Adrenal gland (tissue), 9 donors: ENCODE measurements at regions not wholly inside any gene's neighbourhood (a gene's known extent, or its start where the extent isn't known, plus 50 kb on each side); places are given as distances from the start of the nearest gene placed in this dataset.

Experiments used
- DNase-seq, 7 donors: peaks; one replicate each; pipeline ENCODE4 v3.0.0-alpha.2; 2019 to 2020
- H3K27ac ChIP-seq, 5 donors: fragments of 200-600 bp; sonication (generic) in 4 of 5; 1 replicate in 3 of 5; 2 replicates in 2 of 5; pipeline versions ENCODE4 v1.5.1 to v1.8.0; 2016 to 2020; ENCODE audit warnings: mild to moderate bottlenecking in 1 of 5
- H3K27me3 ChIP-seq: fragments of 200-600 bp; 2 replicates; pipeline ENCODE4 v1.8.0; 2021
- H3K36me3 ChIP-seq, 2 donors: fragments of 200-600 bp; replicated peaks in 1 of 2; 1 replicate in 1 of 2; 2 replicates in 1 of 2; pipeline versions ENCODE4 v1.5.1 to v1.8.0; 2018 to 2022
- H3K4me1 ChIP-seq, 2 donors: fragments of 200-600 bp; replicated peaks in 1 of 2; 1 replicate in 1 of 2; 2 replicates in 1 of 2; pipeline versions ENCODE4 v1.5.1 to v1.8.0; 2018 to 2021
- H3K4me3 ChIP-seq, 4 donors: fragments of 200-600 bp; sonication (generic) in 3 of 4; one replicate each; pipeline ENCODE4 v1.5.1; 2016 to 2018
- H3K9me3 ChIP-seq, 3 donors: fragments of 200-600 bp; sonication (generic) in 1 of 3; replicated peaks in 1 of 3; 1 replicate in 2 of 3; 2 replicates in 1 of 3; pipeline versions ENCODE4 v1.5.1 to v1.8.0; 2016 to 2021
- CTCF ChIP-seq, 6 experiments: fragments of 450-650 bp in 4 of 6; fragments of 200-600 bp in 2 of 6; sonication (generic) in 1 of 6; IDR thresholded peaks; 1 replicate in 5 of 6; 2 replicates in 1 of 6; pipeline versions ENCODE4 v1.5.1 to v1.8.0; 2016 to 2021; ENCODE audit warnings: antibody characterized with exemption in 6 of 6, mild to moderate bottlenecking in 2 of 6, moderate library complexity in 1 of 6
- POLR2A ChIP-seq, 2 donors: fragments of 450-650 bp; IDR thresholded peaks; one replicate each; pipeline ENCODE4 v1.6.1; 2017; ENCODE audit warnings: antibody characterized with exemption in 2 of 2, mild to moderate bottlenecking in 2 of 2, moderate library complexity in 1 of 2
- WGBS, 4 donors: extraction: QIAGEN DNeasy Blood & Tissue Kit in 2 of 4; methylation state at CpG; one replicate each; pipeline versions ENCODE4 v1.1.5 to v1.1.7; 2013 to 2017; 5-methylcytosine and 5-hydroxymethylcytosine counted together
- intact Hi-C, 2 donors: fragments of 100-400 bp; cut with DNase I; formaldehyde crosslinking; loops; one replicate each; pipeline versions ENCODE4 v1.14.1 to v1.15.0; 2022 to 2023
- donor health status: healthy with polysubstance abuse.
- donor health status: Bipolar disorder and iron deficiency.
- donor health status: DM: yes; HTN: yes; CAD: no.
- donor health status: DM: no; HTN: no; CAD: no.
- donor health status: DM: no; HTN: no; CAD: no.

- TF ChIP-seq POLR2A (IDR thresholded peaks at IDR 0.05) (no peak), CTCF (IDR thresholded peaks at IDR 0.05) (no peak)
- Histone ChIP-seq H3K4me1 (no peaks in the 10 kb centered on the region), H3K9me3 (no peaks in the 10 kb centered on the region), H3K36me3 (no peaks in the 10 kb centered on the region), H3K27me3 (no peaks in the 10 kb centered on the region), H3K27ac (no peak overlapping the region), H3K4me3 (no peak overlapping the region)
- DNase-seq, result no peak
- WGBS, 4 donors, result 60 to 74% (median 69%) methylated on average over 2 of the region's 2 CpGs
- intact Hi-C loops, result no loop called here
These were observed 429.1 kb upstream of the ARGLU1 start for GRCh38 chr13:106996867-106997618.

GRCh38 chr13:106990594-106990993, 422.7 kb upstream of the ARGLU1 start:
- no peaks in the 10 kb centered on the region for H3K27me3 ChIP-seq
- 85 to 91% (median 88%) methylated on average over 1 of the region's 1 CpG for WGBS, 4 donors

GRCh38 chr13:106989876-106990275, 421.9 kb upstream of the ARGLU1 start:
- WGBS, 4 donors, result 53 to 71% (median 57%) methylated on average over 3 of the region's 3 CpGs
- no peak for TF ChIP-seq CTCF (IDR thresholded peaks at IDR 0.05)
- TF ChIP-seq POLR2A (IDR thresholded peaks at IDR 0.05), result no peak
- no peaks in the 10 kb centered on the region for H3K27me3 ChIP-seq
- H3K4me3 ChIP-seq, result no peak overlapping the region
- no peaks in the 10 kb centered on the region for H3K9me3 ChIP-seq
- H3K4me1 ChIP-seq, result no peaks in the 10 kb centered on the region
- H3K36me3 ChIP-seq, result no peaks in the 10 kb centered on the region
- H3K27ac ChIP-seq, result no peak overlapping the region
- intact Hi-C loops, result no loop called here
- no peak for DNase-seq

More at GRCh38 chr13:106990594-106990993, 422.7 kb upstream of the ARGLU1 start:
- no peaks in the 10 kb centered on the region for H3K4me1 ChIP-seq
- no peak for DNase-seq
- H3K27ac ChIP-seq, result no peak overlapping the region
- H3K9me3 ChIP-seq, result no peaks in the 10 kb centered on the region
- no peaks in the 10 kb centered on the region for H3K36me3 ChIP-seq
- intact Hi-C loops, result no loop called here
- TF ChIP-seq CTCF (IDR thresholded peaks at IDR 0.05), result no peak
- H3K4me3 ChIP-seq, result no peak overlapping the region

- Histone ChIP-seq H3K4me3 (no peak overlapping the region), H3K27ac (no peak overlapping the region), H3K36me3 (no peaks in the 10 kb centered on the region), H3K4me1 (no peaks in the 10 kb centered on the region), H3K27me3 (no peaks in the 10 kb centered on the region), H3K9me3 (no peaks in the 10 kb centered on the region)
- intact Hi-C loops, result no loop called here
- TF ChIP-seq CTCF (IDR thresholded peaks at IDR 0.05), result no peak
- no peak for TF ChIP-seq POLR2A (IDR thresholded peaks at IDR 0.05)
- DNase-seq, result no peak
- 82 to 95% (median 87%) methylated on average over 5 of the region's 5 CpGs for WGBS, 4 donors
These were observed 419.5 kb upstream of the ARGLU1 start for GRCh38 chr13:106987427-106987785.
